ENCODE measurements at regions not wholly inside any gene's neighbourhood (a gene's known extent, or its start where the extent isn't known, plus 50 kb on each side); places are given as distances from the start of the nearest gene placed in this dataset.
"Not testable (repeated sequence)": the region's sequence is repeated elsewhere in the genome, so short reads cannot be mapped to it uniquely, and the experiment has no call there.

DNA sequence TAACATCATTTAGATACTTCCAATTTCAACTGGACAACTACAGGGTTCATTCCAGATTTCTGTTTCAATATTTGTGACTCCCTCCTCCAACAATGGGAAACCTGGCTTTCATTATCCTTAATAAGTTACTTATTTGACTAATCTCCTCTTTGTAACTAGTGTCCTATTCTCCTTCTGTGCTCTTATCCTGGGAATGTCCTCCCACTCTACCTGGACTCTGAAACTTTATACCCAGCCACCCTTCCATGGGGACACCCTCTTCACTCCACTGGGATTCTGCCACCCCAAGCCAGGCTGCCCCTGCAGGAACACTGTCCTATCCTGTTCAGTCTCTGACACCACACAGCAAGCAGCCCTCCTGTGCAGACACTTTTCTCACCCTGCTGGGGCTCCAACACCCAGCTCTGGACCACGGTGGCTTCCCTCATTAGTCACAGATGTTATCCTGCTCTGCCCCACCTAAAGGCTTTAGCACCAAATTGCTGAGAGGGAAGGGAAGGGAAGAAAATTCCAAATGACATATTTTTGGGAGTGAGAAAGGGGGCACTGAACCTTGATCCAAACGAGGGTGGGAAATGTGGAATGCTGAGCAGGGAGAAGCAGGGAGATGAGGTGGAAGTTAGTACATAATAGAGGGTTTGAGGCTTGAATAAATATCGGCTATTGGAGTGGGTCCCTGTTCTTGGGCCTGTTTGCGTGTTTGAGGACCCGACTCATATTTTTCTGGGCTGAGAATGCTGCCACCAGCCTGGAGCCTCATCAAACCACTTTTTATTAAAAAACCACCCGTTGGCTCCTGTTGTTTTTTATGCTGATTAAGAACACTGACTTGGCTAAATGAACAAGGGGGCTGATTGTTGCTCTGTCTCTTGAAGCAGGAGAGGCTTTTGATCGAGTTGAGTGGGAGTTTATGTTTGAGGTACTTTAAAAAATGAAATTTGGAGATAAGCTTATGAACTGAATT is 54.0 kb upstream of the AKIRIN2 start:
- no peak for FAIRE-seq

- FAIRE-seq, result no peak
Measured at GRCh38 chr6:87754828-87755227, 52.8 kb upstream of the AKIRIN2 start.

DNA sequence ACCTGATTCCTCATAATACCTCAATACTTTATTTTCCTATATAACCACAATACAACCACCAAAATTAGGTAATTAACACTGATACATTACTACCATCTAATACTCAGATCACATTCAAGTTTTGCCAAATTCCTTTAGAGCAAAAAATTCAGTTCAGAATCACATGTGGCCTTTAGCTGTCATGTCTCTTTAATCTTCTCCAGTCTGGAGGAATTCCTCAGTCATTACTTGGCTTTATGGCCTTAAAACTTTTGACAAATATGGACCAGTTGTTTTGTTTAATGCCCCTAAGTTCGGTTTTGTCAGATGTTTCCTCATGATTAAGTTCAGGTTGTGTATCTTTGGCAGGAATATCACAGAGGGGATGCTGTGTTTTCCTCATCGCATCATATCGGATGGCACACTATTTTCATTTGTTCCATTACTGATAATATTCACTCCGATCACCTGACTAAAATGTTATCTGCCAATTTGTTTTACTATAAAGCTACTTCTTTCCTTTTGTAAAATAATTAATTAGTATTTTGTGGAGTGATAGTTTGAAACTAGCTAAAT is 51.2 kb upstream of the AKIRIN2 start:
- no peak for FAIRE-seq

- FAIRE-seq, result not testable (repeated sequence)
Measured at GRCh38 chr6:87752503-87752902, 50.5 kb upstream of the AKIRIN2 start.
